Vagina (tissue), 2 donors: ENCODE measurements at regions not wholly inside any gene's neighbourhood (a gene's known extent, or its start where the extent isn't known, plus 50 kb on each side); places are given as distances from the start of the nearest gene placed in this dataset.

ENCODE experiments used
- DNase-seq, 2 donors: peaks; one replicate each; pipeline ENCODE4 v3.0.0-alpha.2; 2017; ENCODE audit errors: extremely low spot score in 2 of 2
- H3K27ac ChIP-seq: fragments of 200-600 bp; sonication (generic); one replicate; pipeline ENCODE4 v1.5.1; 2019
- H3K27me3 ChIP-seq: fragments of 200-600 bp; sonication (generic); one replicate; pipeline ENCODE4 v1.5.1; 2019
- H3K36me3 ChIP-seq, 2 donors: fragments of 200-600 bp; sonication (generic); one replicate each; pipeline ENCODE4 v1.5.1; 2017 to 2019
- H3K4me1 ChIP-seq: fragments of 200-600 bp; sonication (generic); one replicate; pipeline ENCODE4 v1.5.1; 2019
- H3K4me3 ChIP-seq, 2 donors: fragments of 200-600 bp; sonication (generic); 1 replicate in 1 of 2; 2 replicates in 1 of 2; pipeline ENCODE4 v1.5.1; 2016 to 2019
- H3K9me3 ChIP-seq: fragments of 200-600 bp; sonication (generic); one replicate; pipeline ENCODE4 v1.5.1; 2019
- CTCF ChIP-seq, 3 experiments: fragments of 450-650 bp in 2 of 3; fragments of 200-600 bp in 1 of 3; sonication (generic) in 1 of 3; IDR thresholded peaks; one replicate each; pipeline ENCODE4 v1.5.1; 2017 to 2019; ENCODE audit warnings: antibody characterized with exemption in 3 of 3, mild to moderate bottlenecking in 2 of 3, moderate library complexity in 2 of 3
- POLR2A ChIP-seq, 2 donors: fragments of 450-650 bp; IDR thresholded peaks; one replicate each; pipeline ENCODE4 v1.6.1; 2017; ENCODE audit warnings: antibody characterized with exemption in 2 of 2, mild to moderate bottlenecking in 2 of 2, moderate library complexity in 2 of 2
- POLR2AphosphoS5 ChIP-seq, 2 donors: sonication (generic); formaldehyde crosslinking; IDR thresholded peaks; one replicate each; pipeline ENCODE4 v1.9.0; 2017; ENCODE audit warnings: antibody characterized with exemption in 2 of 2, mild to moderate bottlenecking in 2 of 2, low read depth in 1 of 2; ENCODE audit not compliant: insufficient read depth in 1 of 2
- intact Hi-C: fragments of 100-400 bp; cut with DNase I; formaldehyde crosslinking; loops from one replicate; pipeline ENCODE4 v1.15.1; 2023

- DNase-seq = no peak
- Histone ChIP-seq H3K27ac (no peak overlapping the region), H3K27me3 (no peaks in the 10 kb centered on the region), H3K4me3 (no peak overlapping the region), H3K36me3 (no peaks in the 10 kb centered on the region), H3K4me1 (no peaks in the 10 kb centered on the region), H3K9me3 (no peaks in the 10 kb centered on the region)
- TF ChIP-seq CTCF (IDR thresholded peaks at IDR 0.05) = no peak
- TF ChIP-seq POLR2AphosphoS5 (IDR thresholded peaks at IDR 0.05; ENCODE audit: insufficient read depth in 1 of 2, low read depth in 1 of 2) = no peak
- TF ChIP-seq POLR2A (IDR thresholded peaks at IDR 0.05) = no peak
- intact Hi-C loops = no loop called here
Observed at GRCh38 chr5:162624110-162624509, 556.5 kb downstream of the GABRG2 start.

GRCh38 chr5:162637481-162637880 is 569.9 kb downstream of the GABRG2 start:
- Histone ChIP-seq H3K27me3 (no peaks in the 10 kb centered on the region), H3K9me3 (no peaks in the 10 kb centered on the region), H3K4me3 (no peak overlapping the region), H3K4me1 (no peaks in the 10 kb centered on the region), H3K36me3 (no peaks in the 10 kb centered on the region), H3K27ac (no peak overlapping the region)
- no peak for TF ChIP-seq CTCF (IDR thresholded peaks at IDR 0.05)
- TF ChIP-seq POLR2AphosphoS5 (IDR thresholded peaks at IDR 0.05; ENCODE audit: insufficient read depth in 1 of 2, low read depth in 1 of 2) = no peak
- TF ChIP-seq POLR2A (IDR thresholded peaks at IDR 0.05) = no peak
- intact Hi-C loops = loop anchor here (5.0 kb wide), 1 partner anchor 1720 kb away; no protein-coding TSS in a partner anchor
- DNase-seq = no peak

GRCh38 chr5:162638849-162639248 is 571.3 kb downstream of the GABRG2 start:
- Histone ChIP-seq H3K36me3 (no peaks in the 10 kb centered on the region), H3K9me3 (no peaks in the 10 kb centered on the region), H3K27me3 (no peaks in the 10 kb centered on the region), H3K4me3 (no peak overlapping the region), H3K27ac (no peak overlapping the region), H3K4me1 (no peaks in the 10 kb centered on the region)
- no peak for DNase-seq
- TF ChIP-seq POLR2AphosphoS5 (IDR thresholded peaks at IDR 0.05; ENCODE audit: insufficient read depth in 1 of 2, low read depth in 1 of 2) (no peak), POLR2A (IDR thresholded peaks at IDR 0.05) (no peak), CTCF (IDR thresholded peaks at IDR 0.05) (no peak)
- intact Hi-C loops = loop anchor here (5.0 kb wide), 1 partner anchor 1718 kb away; no protein-coding TSS in a partner anchor

GRCh38 chr5:162641142-162641813 is 573.7 kb downstream of the GABRG2 start:
- intact Hi-C loops = no loop called here
- DNase-seq = no peak
- Histone ChIP-seq H3K9me3 (no peaks in the 10 kb centered on the region), H3K27me3 (no peaks in the 10 kb centered on the region), H3K36me3 (no peaks in the 10 kb centered on the region), H3K27ac (no peak overlapping the region), H3K4me1 (no peaks in the 10 kb centered on the region), H3K4me3 (no peak overlapping the region)
- TF ChIP-seq POLR2A (IDR thresholded peaks at IDR 0.05) = no peak
- TF ChIP-seq CTCF (IDR thresholded peaks at IDR 0.05) = no peak
- TF ChIP-seq POLR2AphosphoS5 (IDR thresholded peaks at IDR 0.05; ENCODE audit: insufficient read depth in 1 of 2, low read depth in 1 of 2) = no peak

GRCh38 chr5:162654661-162655405 is 587.3 kb downstream of the GABRG2 start:
- H3K27me3 ChIP-seq = no peaks in the 10 kb centered on the region
- no peaks in the 10 kb centered on the region for H3K4me1 ChIP-seq
- no peak overlapping the region for H3K27ac ChIP-seq
- intact Hi-C loops = no loop called here
- TF ChIP-seq CTCF (IDR thresholded peaks at IDR 0.05) = no peak
- TF ChIP-seq POLR2A (IDR thresholded peaks at IDR 0.05) = no peak
- no peak for TF ChIP-seq POLR2AphosphoS5 (IDR thresholded peaks at IDR 0.05; ENCODE audit: insufficient read depth in 1 of 2, low read depth in 1 of 2)
- DNase-seq = no peak
- H3K4me3 ChIP-seq = no peak overlapping the region
- no peaks in the 10 kb centered on the region for H3K36me3 ChIP-seq
- no peaks in the 10 kb centered on the region for H3K9me3 ChIP-seq
